ENCODE measurements at regions not wholly inside any gene's neighbourhood (a gene's known extent, or its start where the extent isn't known, plus 50 kb on each side); places are given as distances from the start of the nearest gene placed in this dataset.
"Not testable (repeated sequence)": the region's sequence is repeated elsewhere in the genome, so short reads cannot be mapped to it uniquely, and the experiment has no call there.

DNA sequence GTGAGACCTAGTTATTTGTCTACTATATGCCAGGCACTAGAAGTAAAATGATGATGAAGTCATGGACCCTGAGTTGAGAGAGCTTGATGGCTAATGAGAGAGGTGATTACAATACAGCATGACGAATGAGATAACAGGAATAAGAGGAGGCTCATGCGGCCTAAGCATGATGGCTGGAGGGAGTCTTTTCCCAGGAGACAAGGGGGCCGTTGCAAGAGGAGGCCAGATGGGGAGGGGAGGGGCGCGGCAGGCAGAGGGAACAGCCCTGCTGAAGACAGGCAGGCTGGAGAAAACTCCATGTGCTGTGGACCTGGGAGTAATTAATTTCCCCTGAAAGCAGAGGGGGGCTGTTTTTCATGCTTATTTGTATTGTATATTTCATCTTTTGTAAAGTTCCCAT is 144.7 kb upstream of the RFLNA start:
- no peak for DNase-seq
- Mint-ChIP-seq H3K4me3 (no peak overlapping the region), H3K36me3 (ENCODE audit: low read depth) (no peaks in the 10 kb centered on the region), H3K27ac (no peak overlapping the region), H3K9me3 (peaks cover 3% of the 10 kb centered on the region), H3K4me1 (no peaks in the 10 kb centered on the region), H3K27me3 (no peaks in the 10 kb centered on the region)
- intact Hi-C loops (cut with micrococcal nuclease) = no loop called here

DNA sequence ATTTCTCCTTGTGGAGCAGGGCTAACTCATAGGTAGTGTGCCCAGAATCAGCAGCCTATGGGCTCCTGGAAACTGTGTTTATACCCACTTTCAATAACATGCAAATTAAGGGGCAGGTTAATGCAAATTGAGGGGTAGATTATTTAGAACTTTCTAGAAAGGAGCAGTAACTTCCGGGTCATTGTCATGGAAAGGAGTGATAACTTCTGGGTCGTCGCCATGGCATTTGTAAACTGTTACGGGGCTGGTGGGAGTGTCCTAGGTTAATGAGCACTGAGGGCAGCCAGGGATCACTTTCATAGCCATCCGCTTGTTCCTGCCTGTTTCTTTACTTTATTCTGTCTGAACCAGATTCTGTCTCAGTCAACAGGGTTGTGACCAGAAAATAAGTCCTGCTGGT is 143.3 kb upstream of the RFLNA start:
- intact Hi-C loops (cut with micrococcal nuclease) = no loop called here
- DNase-seq = no peak
- Mint-ChIP-seq H3K27ac (no peak overlapping the region), H3K9me3 (peaks cover 3% of the 10 kb centered on the region), H3K4me1 (no peaks in the 10 kb centered on the region), H3K36me3 (ENCODE audit: low read depth) (no peaks in the 10 kb centered on the region), H3K27me3 (no peaks in the 10 kb centered on the region), H3K4me3 (no peak overlapping the region)

DNA sequence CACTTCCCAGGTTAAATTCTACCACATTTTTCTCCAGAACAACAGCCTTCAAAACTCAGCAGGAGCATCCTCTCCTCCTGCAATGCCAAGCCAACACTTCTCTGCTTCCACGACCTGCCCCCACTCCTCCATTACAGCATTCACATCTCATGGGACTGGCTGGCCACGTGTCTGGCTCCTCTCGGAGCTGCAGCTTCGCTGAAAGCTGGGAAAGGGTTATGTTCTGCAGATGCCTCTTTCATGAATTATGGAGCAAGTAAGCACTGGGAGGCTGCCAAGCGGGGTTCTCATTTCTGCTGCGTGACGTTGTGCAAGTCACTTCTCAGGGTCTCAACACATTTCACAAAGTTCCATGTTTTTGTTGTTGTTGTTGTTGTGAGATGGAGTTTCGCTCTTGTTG is 142.2 kb upstream of the RFLNA start:
- H3K4me3 Mint-ChIP-seq = no peak overlapping the region
- no peak for DNase-seq
- intact Hi-C loops (cut with micrococcal nuclease) = no loop called here
- no peaks in the 10 kb centered on the region for H3K4me1 Mint-ChIP-seq
- H3K27ac Mint-ChIP-seq = no peak overlapping the region
- H3K27me3 Mint-ChIP-seq = no peaks in the 10 kb centered on the region
- no peaks in the 10 kb centered on the region for H3K36me3 Mint-ChIP-seq (ENCODE audit: low read depth)
- H3K9me3 Mint-ChIP-seq = peaks cover 3% of the 10 kb centered on the region

DNA sequence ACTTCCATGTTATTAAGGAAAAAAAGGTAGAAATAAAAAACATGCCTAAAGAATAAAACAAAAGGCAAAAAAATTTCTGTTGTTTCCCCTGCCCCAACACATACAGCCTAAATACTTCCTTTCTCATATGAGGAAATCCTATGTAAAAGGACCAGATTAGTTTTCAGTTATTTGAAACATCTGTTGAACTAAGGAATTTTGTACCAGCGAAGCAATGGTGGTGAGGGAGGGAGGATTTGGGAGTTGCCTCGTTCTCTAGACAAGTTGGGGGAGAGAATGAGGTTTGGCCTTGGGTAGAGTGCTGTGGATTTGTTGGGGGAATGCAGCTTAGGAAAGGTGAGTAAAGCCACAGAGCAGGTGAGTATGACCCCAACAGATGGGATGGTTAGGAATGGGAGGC is 141.5 kb upstream of the RFLNA start:
- H3K9me3 Mint-ChIP-seq = peaks cover 3% of the 10 kb centered on the region
- intact Hi-C loops (cut with micrococcal nuclease) = no loop called here
- no peak overlapping the region for H3K27ac Mint-ChIP-seq

DNA sequence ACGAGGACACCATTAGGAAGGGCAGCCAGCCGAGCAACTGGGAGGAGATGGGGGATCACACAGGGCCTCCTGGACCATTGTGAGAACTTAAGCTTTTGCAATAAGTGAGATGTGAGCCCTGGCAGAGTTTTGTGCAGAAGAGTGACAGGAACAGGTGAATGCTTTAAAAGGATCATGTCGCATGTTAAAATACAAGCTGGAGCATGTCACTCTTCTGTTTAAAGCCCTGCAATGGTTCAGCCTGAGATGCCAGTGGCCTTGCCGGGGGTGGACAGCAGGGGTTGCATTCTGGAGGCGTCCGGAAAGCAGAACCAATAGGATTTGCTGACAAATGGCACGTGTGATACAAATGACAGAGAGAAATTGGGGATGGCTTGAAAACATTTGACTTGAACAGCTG is 137.5 kb upstream of the RFLNA start:
- no peaks in the 10 kb centered on the region for H3K9me3 Mint-ChIP-seq
- no peak for DNase-seq
- no peaks in the 10 kb centered on the region for H3K36me3 Mint-ChIP-seq (ENCODE audit: low read depth)
- intact Hi-C loops (cut with micrococcal nuclease) = no loop called here
- no peak overlapping the region for H3K27ac Mint-ChIP-seq
- H3K4me1 Mint-ChIP-seq = no peaks in the 10 kb centered on the region
- H3K27me3 Mint-ChIP-seq = no peaks in the 10 kb centered on the region
- no peak overlapping the region for H3K4me3 Mint-ChIP-seq

More for the DNA sequence above, 141.5 kb upstream of the RFLNA start:
- DNase-seq = no peak
- Mint-ChIP-seq H3K4me1 (no peaks in the 10 kb centered on the region), H3K4me3 (no peak overlapping the region), H3K27me3 (no peaks in the 10 kb centered on the region), H3K36me3 (ENCODE audit: low read depth) (no peaks in the 10 kb centered on the region)

DNA sequence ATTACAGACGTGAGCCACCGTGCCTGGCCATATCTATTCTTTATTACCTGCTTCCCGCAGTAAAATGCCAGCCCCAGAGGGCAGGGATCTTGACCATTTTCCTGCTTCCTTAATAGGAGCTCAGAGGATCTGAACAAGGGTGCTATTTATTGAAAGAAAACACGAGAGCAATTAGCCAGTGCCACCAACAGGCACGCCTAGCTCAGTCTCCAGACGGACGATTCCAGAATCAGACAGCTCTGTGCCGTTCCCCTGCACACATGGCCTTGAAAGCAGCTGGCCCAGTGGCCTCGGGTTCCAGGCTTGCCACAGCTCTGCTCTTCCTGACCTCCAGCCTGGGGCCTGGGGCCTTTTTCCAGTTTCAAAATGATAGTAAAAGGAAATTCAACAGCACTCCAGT is 135.2 kb upstream of the RFLNA start:
- peaks cover 4% of the 10 kb centered on the region for H3K9me3 Mint-ChIP-seq
- no peaks in the 10 kb centered on the region for H3K4me1 Mint-ChIP-seq
- no peak overlapping the region for H3K27ac Mint-ChIP-seq
- intact Hi-C loops (cut with micrococcal nuclease) = no loop called here
- no peak overlapping the region for H3K4me3 Mint-ChIP-seq
- H3K27me3 Mint-ChIP-seq = no peaks in the 10 kb centered on the region
- no peaks in the 10 kb centered on the region for H3K36me3 Mint-ChIP-seq (ENCODE audit: low read depth)
- DNase-seq = no peak

DNA sequence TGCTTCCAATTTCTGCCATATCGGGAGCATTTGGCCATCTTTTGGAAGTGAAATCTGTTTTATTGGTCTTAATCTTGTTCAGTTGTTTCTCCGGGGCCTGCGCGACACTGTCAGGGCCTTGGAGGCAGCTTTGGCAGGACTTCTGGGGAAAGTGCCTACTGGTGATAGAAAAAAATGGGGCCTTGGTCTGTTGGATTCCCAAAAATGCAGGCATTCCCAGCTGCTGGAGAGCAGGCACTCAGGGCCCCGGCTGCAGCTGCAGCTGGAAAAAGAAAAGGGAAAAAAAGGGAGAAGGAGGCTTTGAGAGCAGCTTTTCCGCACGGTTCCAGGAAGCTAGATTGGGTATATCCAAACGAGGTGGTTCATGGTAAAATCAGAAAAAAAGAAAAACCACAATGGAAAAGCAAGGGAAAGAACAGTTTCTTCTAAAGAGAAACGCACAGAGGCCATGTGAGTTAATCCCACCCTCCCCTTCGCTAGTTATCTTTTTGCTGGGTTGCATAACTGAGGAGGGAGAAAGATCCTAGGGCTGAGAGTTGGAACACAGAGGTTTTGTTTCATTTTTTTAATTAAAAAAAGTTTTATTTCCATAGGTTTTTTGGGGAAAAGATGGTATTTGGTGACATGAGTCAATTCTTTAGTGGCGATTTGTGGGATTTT is 134.7 kb upstream of the RFLNA start:
- H3K27me3 Mint-ChIP-seq = no peaks in the 10 kb centered on the region
- no peaks in the 10 kb centered on the region for H3K36me3 Mint-ChIP-seq (ENCODE audit: low read depth)
- peaks cover 4% of the 10 kb centered on the region for H3K9me3 Mint-ChIP-seq
- H3K4me1 Mint-ChIP-seq = no peaks in the 10 kb centered on the region
- intact Hi-C loops (cut with micrococcal nuclease) = no loop called here
- no peak overlapping the region for H3K4me3 Mint-ChIP-seq
- no peak overlapping the region for H3K27ac Mint-ChIP-seq
- no peak for DNase-seq

DNA sequence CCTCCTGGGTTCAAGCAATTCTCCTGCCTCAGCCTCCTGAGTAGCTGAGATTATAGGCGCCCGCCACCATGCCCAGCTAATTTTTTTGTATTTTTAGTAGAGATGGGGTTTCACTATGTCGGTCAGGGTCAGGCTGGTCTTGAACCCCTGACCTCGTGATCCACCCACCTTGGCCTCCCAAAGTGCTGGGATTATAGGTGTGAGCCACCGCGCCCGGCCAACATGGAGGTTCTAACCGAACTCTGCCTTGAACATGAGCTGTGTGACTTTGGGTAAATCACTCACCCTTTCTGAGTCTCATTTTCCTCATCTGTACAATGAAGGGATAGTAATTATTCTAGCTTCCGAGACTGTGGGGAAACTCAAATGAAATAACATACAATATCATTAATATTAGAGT is 133.5 kb upstream of the RFLNA start:
- H3K36me3 Mint-ChIP-seq (ENCODE audit: low read depth); DNase-seq; H3K27ac Mint-ChIP-seq; intact Hi-C loops (cut with micrococcal nuclease); H3K4me1 Mint-ChIP-seq; H3K9me3 Mint-ChIP-seq; H3K27me3 Mint-ChIP-seq; H3K4me3 Mint-ChIP-seq: not testable (repeated sequence)

DNA sequence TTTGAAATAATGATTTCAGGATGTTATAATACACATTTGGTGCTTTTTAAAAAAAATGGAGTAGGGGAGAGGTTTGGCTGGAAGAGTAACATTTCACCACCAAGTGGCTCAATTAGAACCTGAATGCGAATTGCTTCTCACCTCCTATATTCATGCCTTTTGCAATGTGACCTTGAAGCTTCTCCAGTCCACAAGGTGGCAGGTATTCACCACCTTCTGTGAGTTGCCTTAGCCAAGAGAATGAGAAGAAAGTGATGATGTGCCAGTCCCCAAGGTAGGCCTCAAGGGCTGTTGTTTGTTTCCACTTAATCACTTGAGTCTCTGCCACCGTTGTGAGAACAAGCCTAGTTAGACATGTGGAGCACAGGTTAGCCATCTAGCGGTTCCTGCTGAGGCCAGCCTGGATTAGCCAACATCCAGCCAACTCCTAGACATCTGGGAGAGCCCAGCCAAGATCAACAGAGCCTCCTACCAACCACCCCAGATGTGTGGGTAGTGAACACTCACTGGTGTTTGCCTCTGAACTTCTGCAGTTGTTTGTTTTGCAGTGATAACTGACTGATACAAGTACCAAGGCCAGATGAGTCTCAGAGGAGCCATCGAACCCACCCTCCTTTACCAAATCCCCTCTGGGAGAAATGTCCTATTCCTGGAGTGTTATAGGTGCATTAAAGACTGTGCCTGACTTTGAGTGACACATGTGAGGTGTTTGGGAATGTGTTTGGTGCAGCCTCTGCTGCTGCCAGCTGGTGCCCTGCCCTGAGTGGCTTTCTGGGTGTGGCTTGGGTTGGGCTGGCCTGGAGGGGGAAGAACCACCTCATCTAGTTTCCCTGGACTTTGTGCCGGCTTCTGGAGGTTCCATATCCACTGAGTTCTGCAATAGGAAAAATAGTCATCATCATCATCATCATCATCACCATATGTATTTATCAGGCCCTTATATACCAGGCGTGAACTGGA is 132.5 kb upstream of the RFLNA start:
- intact Hi-C loops (cut with micrococcal nuclease) = loop anchor here (1.0 kb wide), 1 partner anchor 159 kb away; no protein-coding TSS in a partner anchor
- H3K27me3 Mint-ChIP-seq = no peaks in the 10 kb centered on the region
- no peak overlapping the region for H3K4me3 Mint-ChIP-seq
- H3K4me1 Mint-ChIP-seq = no peaks in the 10 kb centered on the region
- peak; percentile 58 for DNase-seq
- peaks cover 4% of the 10 kb centered on the region for H3K9me3 Mint-ChIP-seq
- no peaks in the 10 kb centered on the region for H3K36me3 Mint-ChIP-seq (ENCODE audit: low read depth)
- no peak overlapping the region for H3K27ac Mint-ChIP-seq

DNA sequence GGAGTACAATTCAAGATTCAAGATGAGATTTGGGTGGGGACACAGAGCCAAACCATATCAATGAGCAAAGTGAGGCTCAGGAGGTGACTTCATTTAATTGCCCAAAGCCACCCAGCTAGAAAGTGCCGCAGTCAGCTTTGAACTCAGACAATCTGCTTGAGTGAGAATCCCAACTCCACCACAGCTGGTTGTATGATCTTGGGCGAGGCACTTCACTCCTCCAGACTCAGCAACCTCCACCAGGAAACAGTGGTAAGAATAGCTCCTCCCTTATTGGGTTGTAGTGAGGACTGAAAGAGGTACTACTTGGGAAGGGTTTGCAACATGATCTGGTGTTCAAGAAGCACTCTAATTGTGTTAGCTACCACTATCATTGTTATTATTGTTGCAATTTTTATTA is 129.2 kb upstream of the RFLNA start:
- Mint-ChIP-seq H3K4me3 (no peak overlapping the region), H3K27me3 (peaks cover 1% of the 10 kb centered on the region), H3K9me3 (peaks cover 4% of the 10 kb centered on the region), H3K4me1 (no peaks in the 10 kb centered on the region), H3K36me3 (ENCODE audit: low read depth) (no peaks in the 10 kb centered on the region), H3K27ac (no peak overlapping the region)
- intact Hi-C loops (cut with micrococcal nuclease) = no loop called here
- no peak for DNase-seq

DNA sequence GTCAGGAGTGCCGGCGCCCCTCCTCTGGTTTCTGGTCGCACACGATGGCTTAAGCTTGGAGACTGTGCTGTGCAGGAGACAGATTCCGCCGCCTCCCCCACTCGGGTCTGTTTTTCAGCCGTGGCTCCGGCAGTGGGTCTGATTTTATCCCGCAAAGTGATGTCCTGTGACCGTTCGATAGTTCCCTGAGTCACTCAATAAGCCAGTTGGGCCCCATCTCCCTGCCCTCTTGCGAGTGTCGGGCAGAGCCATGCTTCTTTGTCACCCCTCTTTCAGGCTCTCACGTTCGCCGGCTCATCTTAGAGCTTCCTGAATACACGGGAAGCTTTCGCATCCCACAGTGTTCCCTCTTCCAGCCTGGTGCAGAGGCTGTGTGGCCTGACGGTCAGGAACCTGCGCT is 127.8 kb upstream of the RFLNA start:
- Mint-ChIP-seq H3K9me3 (peaks cover 4% of the 10 kb centered on the region), H3K4me1 (no peaks in the 10 kb centered on the region)
- intact Hi-C loops (cut with micrococcal nuclease) = no loop called here

DNA sequence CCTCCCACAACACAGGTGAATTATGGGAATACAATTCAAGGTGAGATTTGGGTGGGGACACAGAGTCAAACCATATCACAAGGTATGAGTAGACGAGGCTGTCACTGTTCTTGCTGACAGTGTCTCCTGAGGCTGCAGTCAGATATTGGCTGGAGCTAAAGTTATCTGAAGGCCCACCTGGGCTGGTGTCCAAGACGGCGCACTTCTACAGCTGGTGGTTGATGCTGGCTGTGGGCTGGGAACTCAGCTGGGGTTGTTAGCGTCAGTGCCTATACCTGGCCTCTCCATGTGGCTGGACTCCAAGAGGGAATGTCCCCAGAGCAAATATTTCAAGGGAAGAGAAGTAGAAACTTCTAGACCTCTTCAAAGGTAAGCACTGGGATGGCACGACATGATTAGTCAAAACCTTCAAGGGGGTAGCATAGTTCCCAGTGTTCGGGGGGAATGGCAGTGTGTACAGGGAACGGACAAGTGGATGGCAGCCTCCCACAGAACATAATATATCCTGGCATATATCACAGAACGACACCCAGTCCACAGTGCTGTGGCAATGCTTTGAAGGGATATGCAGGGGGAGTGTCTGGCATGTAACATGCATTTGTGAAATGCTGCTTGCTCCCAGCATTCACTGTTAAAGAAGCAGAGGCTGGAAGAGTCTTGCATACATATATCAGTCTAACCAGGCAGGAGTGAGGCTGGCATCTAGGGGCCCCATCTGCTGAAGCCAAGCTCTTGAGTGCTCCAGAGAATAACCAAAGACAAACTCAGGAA is 126.7 kb upstream of the RFLNA start:
- H3K4me3 Mint-ChIP-seq = no peak overlapping the region
- no peak for DNase-seq

More for the DNA sequence above, 127.8 kb upstream of the RFLNA start:
- no peak for DNase-seq
- Mint-ChIP-seq H3K27me3 (peaks cover 1% of the 10 kb centered on the region), H3K27ac (no peak overlapping the region), H3K4me3 (no peak overlapping the region), H3K36me3 (ENCODE audit: low read depth) (no peaks in the 10 kb centered on the region)

DNA sequence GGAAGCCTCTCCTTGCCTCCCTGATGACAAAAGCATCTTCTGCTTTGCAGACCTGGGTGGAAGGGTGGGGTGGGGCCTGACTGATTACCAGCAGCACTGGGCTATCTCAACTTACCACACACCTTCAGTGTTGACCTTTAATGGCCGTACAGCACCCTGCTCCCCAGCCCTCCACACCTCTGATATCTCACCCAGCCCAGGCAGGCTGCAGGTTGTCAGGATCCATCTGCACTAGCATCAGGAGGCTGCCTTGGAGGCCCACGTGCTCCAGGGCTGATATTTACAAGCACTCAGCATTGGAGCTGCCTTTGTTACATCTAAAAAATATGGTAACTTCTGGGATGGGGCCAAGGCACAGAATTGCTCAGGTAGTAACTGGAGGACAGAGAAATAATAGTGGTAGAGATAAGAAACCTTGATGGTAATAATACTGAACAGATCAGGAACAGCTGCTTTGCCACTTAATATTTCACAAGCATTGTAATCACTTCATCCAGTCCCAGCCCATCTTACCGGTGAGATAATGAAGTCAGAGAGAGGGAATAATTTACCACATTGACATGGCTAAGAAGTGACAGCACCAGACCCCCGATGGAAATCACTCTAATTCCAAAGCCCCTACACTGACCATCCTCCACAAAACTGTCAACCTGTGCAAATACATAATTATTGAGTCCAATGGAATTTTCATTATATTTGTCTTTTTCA is 125.2 kb upstream of the RFLNA start:
- Mint-ChIP-seq H3K4me3 (no peak overlapping the region), H3K36me3 (ENCODE audit: low read depth) (no peaks in the 10 kb centered on the region), H3K9me3 (no peaks in the 10 kb centered on the region), H3K4me1 (no peaks in the 10 kb centered on the region), H3K27ac (no peak overlapping the region), H3K27me3 (peaks cover 1% of the 10 kb centered on the region)
- DNase-seq = no peak
- intact Hi-C loops (cut with micrococcal nuclease) = no loop called here

More for the DNA sequence above, 126.7 kb upstream of the RFLNA start:
- no peaks in the 10 kb centered on the region for H3K4me1 Mint-ChIP-seq
- no peak overlapping the region for H3K27ac Mint-ChIP-seq
- peaks cover 1% of the 10 kb centered on the region for H3K27me3 Mint-ChIP-seq
- H3K9me3 Mint-ChIP-seq = peaks cover 4% of the 10 kb centered on the region
- H3K36me3 Mint-ChIP-seq (ENCODE audit: low read depth) = no peaks in the 10 kb centered on the region
- intact Hi-C loops (cut with micrococcal nuclease) = no loop called here

All from activated CD4-positive, alpha-beta T cell treated with anti-CD3 and anti-CD28 coated beads, Interleukin-2, amount 10 ng/mL, durations not matched to agents 24 days and 14 days (primary cell).